ENCODE measurements at regions not wholly inside any gene's neighbourhood (a gene's known extent, or its start where the extent isn't known, plus 50 kb on each side); places are given as distances from the start of the nearest gene placed in this dataset.

- TF ChIP-seq CTCF (IDR thresholded peaks at IDR 0.05) (no peak), EHMT2 (IDR thresholded peaks at IDR 0.05; ENCODE audit: low read depth) (no peak), POLR2A (IDR thresholded peaks at IDR 0.05; ENCODE audit: low read length) (no peak)
- TF ChIP-seq, protein P1, sequence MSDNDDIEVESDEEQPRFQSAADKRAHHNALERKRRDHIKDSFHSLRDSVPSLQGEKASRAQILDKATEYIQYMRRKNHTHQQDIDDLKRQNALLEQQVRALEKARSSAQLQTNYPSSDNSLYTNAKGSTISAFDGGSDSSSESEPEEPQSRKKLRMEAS (IDR thresholded peaks at IDR 0.05) = no peak
Measured at GRCh38 chr4:101701551-101701950, 89.0 kb upstream of the BANK1 start.
